GM12873 (cell line): ENCODE measurements at regions not wholly inside any gene's neighbourhood (a gene's known extent, or its start where the extent isn't known, plus 50 kb on each side); places are given as distances from the start of the nearest gene placed in this dataset.

Experiments used
- TF ChIP-seq, protein P1 (sequence below): IDR thresholded peaks from 2 replicates; pipeline ENCODE4 v1.5.1; 2012; ENCODE audit warnings: low read depth, mild to moderate bottlenecking, moderate library complexity, low read length, control low read depth; ENCODE audit not compliant: insufficient read depth; ENCODE audit errors: missing control alignments

DNA sequence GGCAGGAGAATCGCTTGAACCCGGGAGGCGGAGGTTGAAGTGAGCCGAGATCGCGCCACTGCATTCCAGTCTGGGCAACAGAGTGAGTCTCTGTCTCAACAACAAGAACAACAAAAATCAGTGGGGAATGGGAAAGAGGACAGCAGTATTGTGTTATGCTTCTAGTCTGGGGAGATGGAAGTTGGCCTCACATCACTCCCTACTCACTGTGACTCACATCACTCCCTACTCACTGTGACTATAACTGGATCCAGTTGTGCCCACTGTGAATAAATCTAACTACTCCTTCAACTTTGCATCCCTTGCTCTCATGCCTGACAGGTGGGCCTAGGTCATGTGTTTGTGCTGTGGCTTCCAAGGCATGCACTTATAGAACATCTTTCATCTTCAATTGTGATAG is 285.4 kb upstream of the USP24 start:
- TF ChIP-seq, protein P1, sequence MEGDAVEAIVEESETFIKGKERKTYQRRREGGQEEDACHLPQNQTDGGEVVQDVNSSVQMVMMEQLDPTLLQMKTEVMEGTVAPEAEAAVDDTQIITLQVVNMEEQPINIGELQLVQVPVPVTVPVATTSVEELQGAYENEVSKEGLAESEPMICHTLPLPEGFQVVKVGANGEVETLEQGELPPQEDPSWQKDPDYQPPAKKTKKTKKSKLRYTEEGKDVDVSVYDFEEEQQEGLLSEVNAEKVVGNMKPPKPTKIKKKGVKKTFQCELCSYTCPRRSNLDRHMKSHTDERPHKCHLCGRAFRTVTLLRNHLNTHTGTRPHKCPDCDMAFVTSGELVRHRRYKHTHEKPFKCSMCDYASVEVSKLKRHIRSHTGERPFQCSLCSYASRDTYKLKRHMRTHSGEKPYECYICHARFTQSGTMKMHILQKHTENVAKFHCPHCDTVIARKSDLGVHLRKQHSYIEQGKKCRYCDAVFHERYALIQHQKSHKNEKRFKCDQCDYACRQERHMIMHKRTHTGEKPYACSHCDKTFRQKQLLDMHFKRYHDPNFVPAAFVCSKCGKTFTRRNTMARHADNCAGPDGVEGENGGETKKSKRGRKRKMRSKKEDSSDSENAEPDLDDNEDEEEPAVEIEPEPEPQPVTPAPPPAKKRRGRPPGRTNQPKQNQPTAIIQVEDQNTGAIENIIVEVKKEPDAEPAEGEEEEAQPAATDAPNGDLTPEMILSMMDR, result no peak

DNA sequence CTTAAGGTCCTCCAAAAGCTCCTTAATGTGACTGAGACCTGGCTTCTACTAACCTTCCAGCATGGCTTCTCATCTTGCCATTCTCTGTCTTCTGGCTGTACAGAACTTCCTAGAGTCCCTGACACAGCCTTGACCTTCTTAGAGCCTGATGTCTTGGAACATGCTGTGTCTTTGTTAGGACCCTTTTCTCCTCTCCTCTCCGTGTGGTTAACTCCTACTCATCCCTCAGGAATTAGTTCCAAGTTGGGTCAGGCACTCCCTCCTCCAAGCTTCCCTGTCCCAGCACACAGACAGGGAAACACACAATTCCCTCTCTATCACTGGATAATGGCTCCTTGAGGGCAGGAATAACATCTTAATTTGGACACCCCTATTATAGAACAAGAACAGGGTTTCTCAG is 275.4 kb upstream of the USP24 start:
- TF ChIP-seq, protein P1, result no peak

DNA sequence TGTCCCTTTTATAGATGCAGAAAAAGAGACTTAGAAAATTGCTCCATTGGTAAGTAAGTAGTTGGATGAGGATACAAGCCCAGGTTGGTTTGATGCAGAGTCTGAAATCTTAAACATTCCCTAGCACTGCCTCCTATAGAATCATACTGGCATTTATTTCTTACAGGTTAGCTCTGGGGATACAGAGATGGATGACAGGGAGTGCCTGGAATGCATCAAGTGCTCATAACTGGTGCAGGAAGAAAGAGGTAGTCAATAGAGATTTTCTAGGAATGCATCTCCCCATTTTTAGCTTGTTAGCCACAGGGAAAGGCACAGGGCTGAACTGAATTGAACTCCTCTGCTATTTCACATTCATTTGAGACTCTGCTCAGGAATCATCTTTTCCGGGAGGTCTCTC is 269.0 kb upstream of the USP24 start:
- TF ChIP-seq, protein P1, result no peak

DNA sequence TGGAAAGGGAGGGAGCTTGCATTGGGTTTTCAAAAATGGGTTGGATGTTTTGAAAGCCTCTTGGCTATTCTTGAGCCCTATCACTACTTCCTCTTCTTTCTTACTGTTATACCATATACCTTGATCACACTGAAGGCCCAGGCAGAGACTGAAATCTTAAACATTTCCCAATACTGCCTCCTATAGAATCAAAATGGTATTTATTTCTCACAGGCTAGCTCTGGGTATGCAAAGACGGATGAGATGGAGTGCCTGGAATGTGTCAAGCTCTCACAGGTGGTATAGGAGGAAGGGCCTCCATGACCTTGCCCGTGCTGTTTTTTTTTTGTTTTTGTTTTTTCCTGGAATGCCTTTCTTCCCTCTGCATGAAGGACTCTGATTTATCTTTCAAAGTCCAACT is 268.4 kb upstream of the USP24 start:
- TF ChIP-seq, protein P1, result peak; percentile 12

DNA sequence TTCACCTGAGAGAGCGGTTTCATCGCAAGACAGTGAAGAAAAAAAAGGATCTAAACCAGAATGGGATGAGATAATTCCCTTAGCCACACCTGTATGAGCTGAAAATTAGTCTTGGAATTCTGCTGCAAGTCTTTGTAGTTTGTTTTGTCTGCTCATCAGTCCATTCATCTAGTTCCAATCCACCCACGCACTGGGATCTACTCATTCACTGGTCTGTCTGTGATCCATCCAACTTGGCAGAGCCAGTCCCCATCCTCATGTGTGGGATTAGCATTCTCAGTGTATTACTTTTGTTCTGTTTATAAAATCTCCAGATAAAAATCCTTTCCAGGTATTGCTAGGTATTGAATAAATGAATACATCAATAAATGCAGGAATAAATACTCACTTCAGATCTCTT is 266.5 kb upstream of the USP24 start:
- TF ChIP-seq, protein P1, result no peak

DNA sequence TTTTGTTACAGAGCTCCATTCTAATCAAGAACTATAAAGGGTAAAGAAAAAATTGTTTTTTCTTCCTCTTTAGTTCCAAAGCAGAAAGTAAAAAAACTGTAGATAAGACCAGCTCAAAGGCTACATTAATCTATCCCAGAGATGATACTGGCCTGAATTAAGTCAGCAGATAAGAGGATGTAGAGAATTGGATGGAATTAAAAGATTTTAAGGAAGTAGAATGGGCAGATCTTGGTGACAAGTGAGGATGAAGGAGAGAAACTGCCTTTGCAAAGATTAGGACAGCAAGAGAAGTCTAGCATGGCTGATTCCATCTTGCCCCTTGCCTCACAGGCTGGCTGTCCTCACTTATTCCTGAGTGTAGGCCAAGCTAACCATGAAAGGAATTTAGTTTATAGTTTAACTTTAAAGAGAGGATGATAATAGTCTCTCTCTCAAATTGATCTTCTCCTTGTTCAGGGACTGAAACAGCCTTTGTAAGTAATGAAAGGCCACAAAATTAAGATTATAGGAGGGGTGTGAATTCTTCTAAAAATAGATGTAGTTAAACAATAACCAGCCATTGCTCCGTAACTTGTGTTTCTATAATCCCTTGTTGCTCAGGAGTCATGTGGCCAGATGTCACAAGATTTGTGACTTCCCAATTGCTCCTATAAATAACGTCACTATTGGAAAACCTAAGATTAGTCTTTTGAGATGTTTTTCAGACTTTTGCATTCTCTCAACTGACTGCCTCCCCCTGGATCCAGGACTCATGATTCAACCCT is 265.0 kb upstream of the USP24 start:
- TF ChIP-seq, protein P1, result no peak

DNA sequence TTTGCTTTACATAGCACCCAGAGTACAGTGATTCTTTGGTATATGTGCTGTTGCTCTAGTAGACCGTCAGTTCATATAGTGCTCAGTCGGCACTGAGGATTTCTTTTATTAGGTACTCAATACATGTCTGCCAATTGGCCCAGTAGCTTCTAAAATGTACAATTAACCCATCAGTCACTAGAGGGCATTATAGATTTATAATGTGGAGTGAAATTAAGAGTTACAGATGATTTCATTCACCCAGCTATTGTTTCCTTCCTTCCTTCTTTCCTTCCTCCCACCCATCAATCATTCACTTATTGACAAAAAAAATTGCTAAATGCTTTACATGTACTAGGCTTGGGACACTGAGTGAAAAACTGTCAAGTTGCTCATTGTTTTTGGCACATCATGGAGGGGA is 263.6 kb upstream of the USP24 start:
- TF ChIP-seq, protein P1, result peak; percentile 15
